HG03571 (cell line): ENCODE measurements at regions not wholly inside any gene's neighbourhood (a gene's known extent, or its start where the extent isn't known, plus 50 kb on each side); places are given as distances from the start of the nearest gene placed in this dataset.
"Not testable (repeated sequence)": the region's sequence is repeated elsewhere in the genome, so short reads cannot be mapped to it uniquely, and the experiment has no call there.

Source experiments
- ATAC-seq: cut with Tn5 transposase; IDR thresholded peaks from one replicate; pipeline ENCODE4 v1.9.1; 2021; ENCODE audit not compliant: unreplicated experiment

GRCh38 chr21:35197992-35198431, 148.9 kb upstream of the RUNX1 start:
- no peak for ATAC-seq

DNA sequence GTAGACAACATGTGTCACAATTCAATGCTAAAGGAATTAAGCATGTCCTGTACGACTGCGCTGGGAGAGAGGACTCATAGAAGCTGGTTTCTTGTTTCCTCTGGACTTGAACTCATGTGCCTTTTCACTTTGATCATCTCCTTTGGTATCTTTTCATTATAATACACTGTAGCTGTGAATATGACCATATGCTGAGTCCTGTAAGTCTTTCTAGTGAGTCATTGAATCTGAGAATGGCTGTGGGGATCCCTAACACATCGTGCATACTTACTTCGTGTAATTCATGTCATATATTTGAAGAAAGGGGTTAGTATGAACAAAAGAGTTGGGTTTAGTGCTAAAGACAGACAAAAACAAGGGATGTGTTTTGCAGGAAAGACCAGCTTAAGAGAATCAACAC, 148.1 kb upstream of the RUNX1 start:
- no peak for ATAC-seq

- ATAC-seq: no peak
Observed at GRCh38 chr21:35196128-35196527, 147.0 kb upstream of the RUNX1 start.

- ATAC-seq: no peak
Observed at GRCh38 chr21:35195232-35195631, 146.1 kb upstream of the RUNX1 start.

GRCh38 chr21:35191754-35192153, 142.7 kb upstream of the RUNX1 start:
- no peak for ATAC-seq

- ATAC-seq: no peak
Observed at GRCh38 chr21:35191128-35191527, 142.0 kb upstream of the RUNX1 start.

DNA sequence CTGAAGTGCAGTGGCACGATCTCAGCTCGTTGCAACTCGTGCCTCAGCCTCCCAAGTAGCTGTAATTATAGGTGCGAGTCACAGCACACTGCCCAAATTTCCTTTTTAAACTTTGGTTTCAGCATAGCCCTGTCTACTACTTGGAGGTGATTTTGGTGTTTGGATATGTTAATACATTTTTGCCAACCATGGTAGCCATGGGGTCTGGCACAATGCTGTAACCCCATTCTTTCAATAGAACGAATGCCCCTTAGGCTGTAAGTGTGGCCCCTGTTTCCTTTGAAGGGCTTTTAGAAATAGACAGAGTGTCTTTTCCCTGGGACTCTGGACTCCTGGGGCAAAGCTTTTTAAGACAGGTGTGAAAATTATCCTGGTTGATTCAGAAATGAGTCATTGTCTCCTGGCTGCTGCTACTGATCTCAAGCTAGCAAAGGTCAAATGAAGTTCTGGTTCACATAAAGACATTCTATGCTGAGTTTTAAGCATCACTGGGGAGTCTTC, 141.1 kb upstream of the RUNX1 start:
- ATAC-seq: no peak

DNA sequence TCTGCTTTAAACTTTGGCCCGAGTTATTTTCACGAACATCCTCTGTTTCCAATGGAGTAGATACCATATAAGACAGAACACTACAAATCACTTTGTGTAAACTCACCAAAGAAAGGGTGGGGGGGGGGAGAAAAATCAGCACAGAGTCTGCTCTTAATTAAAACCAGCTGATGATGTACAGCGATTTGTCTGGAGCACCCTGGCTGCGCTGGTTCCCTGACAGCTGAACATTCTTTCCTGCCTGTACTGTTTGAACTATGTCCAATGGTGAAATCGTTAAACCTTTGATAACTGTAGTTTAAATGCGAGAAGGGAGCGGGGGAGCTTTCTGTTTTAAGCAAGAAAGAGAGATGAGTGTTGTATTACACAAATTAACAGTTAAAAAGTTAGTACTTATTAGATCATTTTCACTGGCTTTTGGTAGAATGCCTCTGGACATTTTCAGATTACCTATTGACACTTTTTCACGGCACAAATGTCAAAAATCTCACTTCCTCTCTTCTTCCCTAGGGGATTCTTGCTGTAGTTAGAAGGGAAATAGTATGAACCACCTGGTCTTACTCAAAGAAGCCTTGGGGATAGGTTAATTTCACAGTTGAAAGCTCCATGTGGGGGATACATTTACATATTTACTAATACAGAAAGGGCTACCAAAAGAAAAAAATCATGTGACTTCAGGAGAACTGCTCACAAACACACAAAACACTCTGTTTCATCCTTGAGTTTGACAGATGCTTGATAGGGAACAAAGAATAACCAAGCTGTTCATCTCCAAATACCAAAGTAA, 140.2 kb upstream of the RUNX1 start:
- peak; percentile 90 for ATAC-seq

DNA sequence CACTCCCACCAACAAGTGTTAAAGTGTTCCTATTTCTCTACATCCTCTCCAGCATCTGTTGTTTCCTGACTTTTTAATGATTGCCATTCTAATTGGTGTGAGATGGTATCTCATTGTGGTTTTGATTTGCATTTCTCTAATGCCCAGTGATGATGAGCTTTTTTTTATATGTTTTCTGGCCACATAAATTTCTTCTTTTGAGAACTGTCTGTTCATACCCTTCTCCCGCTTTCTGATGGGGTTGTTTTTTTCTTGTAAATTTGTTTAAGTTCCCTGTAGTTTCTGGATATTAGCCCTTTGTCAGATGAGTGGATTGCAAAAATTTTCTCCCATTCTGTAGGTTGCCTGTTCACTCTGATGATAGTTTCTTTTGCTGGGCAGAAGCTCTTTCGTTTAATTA, 134.3 kb upstream of the RUNX1 start:
- not testable (repeated sequence) for ATAC-seq

DNA sequence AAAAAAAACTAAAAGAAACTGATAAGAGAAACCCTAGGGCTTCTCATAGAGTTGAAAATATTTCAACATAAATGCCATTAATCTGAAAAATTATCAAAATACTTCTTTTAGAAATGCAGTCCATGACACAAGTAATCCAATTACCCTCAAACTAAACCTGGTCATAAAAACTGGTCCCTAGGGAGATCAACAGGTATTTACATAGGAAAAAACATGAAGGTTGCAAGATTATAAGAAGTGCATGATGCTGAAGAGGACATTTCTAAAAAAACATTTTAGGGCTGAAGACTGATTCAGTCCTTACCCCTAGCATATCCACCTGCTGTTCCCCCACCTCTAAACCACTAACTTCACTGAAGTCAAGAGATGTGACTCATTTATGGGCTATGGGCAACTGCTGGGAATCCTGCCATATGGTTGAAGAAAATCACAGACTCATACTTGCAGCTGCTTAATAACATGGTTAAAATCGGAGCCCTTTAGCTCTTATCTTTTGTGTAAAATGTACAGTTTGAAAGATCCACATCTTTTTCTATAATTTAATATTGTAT, 131.0 kb upstream of the RUNX1 start:
- ATAC-seq: no peak

DNA sequence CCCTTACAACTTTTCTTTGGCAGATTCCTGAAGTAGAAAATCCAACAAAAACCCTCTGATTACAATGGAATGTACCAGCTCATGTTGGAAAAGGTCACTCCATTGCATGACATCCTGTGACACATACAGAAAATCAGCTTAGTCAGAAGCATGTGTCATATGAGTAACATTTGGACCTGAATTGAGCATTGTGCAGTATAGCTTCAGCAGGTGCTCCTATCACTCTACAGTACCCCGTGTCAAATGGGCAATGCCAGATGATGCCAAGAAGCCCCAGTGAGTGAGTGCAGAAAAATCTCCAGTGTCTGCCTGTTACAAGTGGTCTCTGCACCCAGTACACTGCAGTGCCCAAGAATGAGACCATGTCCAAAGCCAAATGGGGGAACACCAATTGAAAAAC, 129.7 kb upstream of the RUNX1 start:
- ATAC-seq: no peak

DNA sequence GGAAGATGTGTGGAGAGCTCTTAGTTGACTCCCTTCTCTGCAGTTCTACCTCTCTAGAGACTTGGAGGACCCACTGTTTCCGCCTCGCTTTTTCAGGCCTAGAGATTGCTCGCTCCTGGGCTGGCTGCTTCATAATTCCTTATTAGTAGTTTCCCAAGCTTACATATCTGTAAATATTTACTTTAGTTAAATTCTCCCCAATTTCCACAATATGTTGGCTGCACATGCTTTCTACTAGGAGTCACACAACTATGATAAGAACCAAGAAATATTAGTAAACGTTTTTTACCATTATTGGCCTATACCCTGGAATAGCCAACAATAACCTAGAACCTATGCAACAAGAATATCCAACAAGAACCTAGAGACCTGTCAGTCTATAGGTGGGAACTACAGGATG, 129.0 kb upstream of the RUNX1 start:
- no peak for ATAC-seq

DNA sequence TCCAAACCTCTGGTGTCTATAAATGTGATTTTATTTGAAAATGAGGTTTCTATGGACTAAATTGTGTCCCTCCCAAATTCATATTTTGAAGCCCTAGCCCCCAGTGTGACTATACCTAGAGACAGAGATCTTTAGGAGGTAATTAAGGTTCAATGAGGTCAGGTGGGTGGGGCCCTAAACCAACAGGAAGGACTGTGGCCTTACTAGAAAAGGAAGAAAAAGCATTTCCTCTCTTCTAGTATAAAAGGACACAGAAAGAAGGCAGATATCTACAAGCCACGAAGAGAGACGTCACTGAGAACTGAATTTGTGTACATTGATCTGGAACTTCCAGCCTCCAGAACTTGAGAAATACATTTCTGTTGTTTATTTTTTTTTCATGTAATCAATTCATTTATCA, 123.1 kb upstream of the RUNX1 start:
- ATAC-seq: no peak

DNA sequence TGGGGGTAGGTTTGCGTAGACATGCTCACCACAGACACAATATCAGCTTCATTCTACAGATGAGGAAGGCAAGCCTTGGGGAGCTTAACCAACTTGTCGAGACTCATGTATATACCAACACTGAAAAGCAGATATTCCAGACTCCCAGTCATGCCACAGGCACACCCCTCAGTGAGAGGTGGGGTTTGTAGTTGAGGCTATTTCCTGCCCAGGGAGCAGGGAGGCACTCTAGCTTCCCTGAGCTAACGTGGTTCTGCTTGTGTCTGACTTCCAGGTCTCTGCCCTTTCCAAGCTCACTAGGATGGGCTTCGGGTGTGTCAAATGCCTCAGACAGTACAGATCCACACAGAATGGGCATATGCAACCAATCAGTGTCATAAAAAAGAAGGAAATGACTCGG, 122.3 kb upstream of the RUNX1 start:
- no peak for ATAC-seq

DNA sequence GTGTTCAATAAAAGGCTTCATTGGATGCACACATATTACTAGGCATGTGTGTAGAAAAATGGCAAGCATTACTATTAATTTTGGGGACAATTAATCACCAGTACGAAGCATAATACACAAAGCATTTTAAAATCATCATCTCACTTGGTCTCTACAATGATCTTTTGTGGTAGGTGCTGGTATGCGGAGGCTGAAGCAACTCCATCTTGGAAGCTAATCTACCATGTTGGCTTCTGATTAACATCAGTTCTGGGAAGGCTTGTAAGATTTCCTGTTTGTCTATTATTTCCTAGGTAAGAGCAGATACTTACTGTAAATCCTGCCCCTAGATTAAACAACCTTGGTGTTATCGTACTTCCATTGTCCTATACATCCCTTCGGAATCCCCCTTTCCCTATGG, 121.7 kb upstream of the RUNX1 start:
- ATAC-seq: no peak

DNA sequence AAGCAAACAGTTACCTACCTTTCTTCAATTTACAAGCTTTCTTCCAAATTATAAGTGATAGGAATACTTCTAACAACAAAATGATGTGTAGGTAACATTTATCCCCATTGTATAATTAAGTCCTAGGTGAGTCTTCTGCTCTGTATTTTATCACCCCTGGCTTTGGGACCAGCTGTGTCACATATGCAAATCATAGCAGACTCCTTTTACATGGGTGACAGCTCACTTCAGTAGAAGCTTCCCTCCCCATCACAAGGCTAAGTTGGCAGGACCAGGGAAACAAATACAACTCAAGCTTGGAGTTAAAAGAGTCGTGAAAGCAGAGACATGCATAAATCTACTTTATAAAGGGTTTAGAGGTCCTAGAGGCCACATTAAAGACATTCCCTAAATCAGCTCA, 121.1 kb upstream of the RUNX1 start:
- no peak for ATAC-seq

- ATAC-seq: no peak
Observed at GRCh38 chr21:35169574-35169973, 120.5 kb upstream of the RUNX1 start.

GRCh38 chr21:35168735-35169134, 119.6 kb upstream of the RUNX1 start:
- no peak for ATAC-seq

DNA sequence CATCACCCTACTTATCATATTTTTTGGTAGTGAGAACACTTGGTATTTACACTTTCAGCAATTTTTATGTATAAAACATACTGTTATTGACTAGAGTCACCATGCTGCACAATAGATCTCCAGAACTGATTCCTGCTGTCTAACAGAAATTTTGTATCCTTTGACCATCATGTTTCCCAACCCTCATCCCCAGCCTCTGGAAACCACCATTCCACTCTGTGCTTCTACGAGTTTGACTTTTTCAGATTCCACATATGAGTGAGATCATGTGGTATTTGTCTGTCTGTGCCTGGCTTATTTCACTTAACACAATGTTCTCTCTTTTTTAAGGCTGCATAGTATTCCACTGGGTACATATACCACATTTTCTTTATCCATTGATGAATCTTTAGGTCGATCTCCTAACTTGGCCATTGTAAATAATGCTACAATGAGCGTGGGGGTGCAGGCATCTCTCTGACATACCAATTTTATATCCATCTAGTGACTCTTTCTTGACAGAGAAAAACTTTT, 115.9 kb upstream of the RUNX1 start:
- no peak for ATAC-seq

DNA sequence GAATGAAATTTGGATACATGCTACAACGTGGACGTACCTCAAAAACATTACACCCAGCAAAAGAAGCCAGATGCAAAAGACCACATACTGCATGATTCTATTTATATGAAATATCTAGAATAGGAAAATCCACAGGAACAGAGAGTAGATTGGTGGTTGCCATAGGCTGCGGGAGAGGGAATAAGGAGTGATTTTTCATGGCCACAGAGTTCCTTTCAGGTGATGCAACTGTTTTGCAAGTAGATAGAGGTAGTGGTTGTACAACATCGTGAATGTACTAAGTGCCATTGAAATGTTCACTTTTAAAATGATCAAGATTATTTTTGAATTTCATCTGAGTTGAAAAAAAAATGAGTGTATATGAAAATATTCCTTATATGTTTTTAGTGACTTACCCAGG, 115.3 kb upstream of the RUNX1 start:
- no peak for ATAC-seq

GRCh38 chr21:35163411-35163810, 114.3 kb upstream of the RUNX1 start:
- ATAC-seq: no peak

DNA sequence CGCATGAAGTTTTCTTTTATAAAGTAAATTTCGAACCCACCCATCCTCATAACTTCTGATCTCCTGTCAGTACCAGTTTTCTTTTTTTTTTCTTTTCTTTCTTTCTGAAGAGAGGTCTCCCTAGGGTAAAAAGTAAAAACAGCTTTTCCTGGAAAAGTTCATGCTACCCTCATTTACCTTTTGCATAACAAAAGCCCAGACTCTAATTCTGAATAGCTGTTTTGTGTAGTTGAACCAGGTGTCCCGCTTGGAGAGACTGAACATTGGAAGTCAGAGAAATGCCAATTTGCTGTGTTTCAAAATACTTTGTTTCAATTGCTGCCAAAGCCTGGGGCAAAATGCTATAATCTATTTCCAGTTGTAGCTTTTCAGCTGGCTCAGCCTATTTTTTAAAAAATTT, 113.7 kb upstream of the RUNX1 start:
- no peak for ATAC-seq

GRCh38 chr21:35159881-35160280, 110.8 kb upstream of the RUNX1 start:
- no peak for ATAC-seq
